GM12891 (cell line): ENCODE measurements at regions not wholly inside any gene's neighbourhood (a gene's known extent, or its start where the extent isn't known, plus 50 kb on each side); places are given as distances from the start of the nearest gene placed in this dataset.

Experiments
- DNase-seq: peaks from one replicate; pipeline ENCODE4 v3.0.0; 2011; ENCODE audit warnings: low spot score; ENCODE audit not compliant: insufficient read length
- FAIRE-seq: peaks from 2 replicates; lab custom pipeline; 2011; peaks lifted over from hg19 to GRCh38; lab: Jason Lieb, UNC
- PAX5 ChIP-seq: IDR thresholded peaks from 2 replicates; pipeline ENCODE4 v1.6.1; 2011; ENCODE audit warnings: low read length, moderate library complexity, mild to moderate bottlenecking; ENCODE audit not compliant: insufficient read depth, severe bottlenecking
- POLR2A ChIP-seq: IDR thresholded peaks from 2 replicates; pipeline ENCODE4 v1.6.1; 2011; ENCODE audit warnings: low read depth, low read length, control low read depth
- POLR2AphosphoS5 ChIP-seq: IDR thresholded peaks from 2 replicates; pipeline ENCODE4 v1.6.1; 2011; ENCODE audit warnings: low read depth, low read length, control low read depth
- POU2F2 ChIP-seq: IDR thresholded peaks from 2 replicates; pipeline ENCODE4 v1.6.1; 2011; ENCODE audit warnings: low read depth, mild to moderate bottlenecking, control low read depth, low read length, moderate library complexity
- SPI1 ChIP-seq: IDR thresholded peaks from 2 replicates; pipeline ENCODE4 v1.6.1; 2011; ENCODE audit warnings: low read depth, low read length, control low read depth
- TAF1 ChIP-seq: IDR thresholded peaks from 2 replicates; pipeline ENCODE4 v1.6.1; 2011; ENCODE audit warnings: low read depth, low read length, control low read depth

DNA sequence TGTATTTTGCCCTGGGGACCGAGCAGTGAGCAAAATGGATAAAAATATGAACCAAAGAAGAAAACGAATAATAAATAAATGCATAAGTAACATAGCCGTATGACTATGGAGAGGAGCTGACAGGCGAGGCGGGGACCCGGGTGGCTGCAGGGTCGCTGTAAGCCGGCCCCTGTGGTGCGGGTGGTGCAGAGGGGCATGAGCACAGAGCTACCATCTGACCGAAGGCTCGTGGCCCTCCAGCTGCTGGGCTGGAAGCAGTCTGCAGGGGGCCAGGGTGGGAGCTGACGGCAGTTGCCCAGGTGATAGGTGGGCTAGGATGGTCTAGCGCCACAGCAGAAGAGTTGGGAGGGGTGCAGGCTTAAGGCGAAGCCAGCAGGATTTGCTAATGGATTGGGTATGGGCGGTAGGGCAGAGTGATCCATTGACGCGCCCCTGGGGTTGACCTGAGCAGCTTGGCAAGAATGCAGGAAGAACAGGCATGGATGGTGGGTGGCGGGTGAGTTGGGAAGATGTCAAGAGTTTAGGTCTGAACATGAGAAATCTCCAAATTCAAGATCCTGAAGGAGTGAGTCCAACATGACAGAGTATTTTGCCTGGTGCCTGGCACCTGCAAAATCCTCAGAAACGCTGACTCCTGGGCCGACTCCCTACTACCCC lies 228.0 kb downstream of the FOXL1 start:
- FAIRE-seq = no peak

DNA sequence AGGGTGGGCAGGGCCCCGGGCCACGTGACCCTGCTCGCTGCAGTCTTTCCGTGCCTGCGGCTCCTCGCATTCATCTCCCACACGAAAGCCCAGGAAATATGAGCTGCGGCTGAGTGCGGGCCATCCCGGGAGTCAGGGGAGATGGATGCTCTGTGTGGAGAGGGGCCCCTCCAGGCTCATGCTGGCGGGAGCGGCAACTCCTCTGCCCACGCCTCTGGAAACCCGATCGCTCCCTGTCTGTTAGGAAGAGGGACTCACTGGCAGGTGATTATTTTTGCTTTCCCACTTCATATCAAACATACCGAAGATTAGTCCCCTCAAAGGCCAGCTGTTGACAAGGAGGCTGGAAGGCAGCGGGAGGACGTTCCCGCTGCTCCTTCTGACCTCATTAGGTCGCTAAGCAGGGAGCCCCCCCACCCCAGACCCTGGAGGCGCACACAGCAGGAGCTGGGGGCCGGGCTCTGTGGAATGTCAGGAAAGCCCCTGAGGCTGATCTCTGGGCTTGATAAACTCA lies 228.5 kb downstream of the FOXL1 start:
- TF ChIP-seq POU2F2 (no peak), POLR2A (no peak), POLR2AphosphoS5 (no peak), PAX5 (no peak)
- no peak for FAIRE-seq
- DNase-seq = no peak

More for the DNA sequence above, 228.0 kb downstream of the FOXL1 start:
- TF ChIP-seq SPI1 = no peak
- TF ChIP-seq TAF1 = no peak
- DNase-seq = no peak

DNA sequence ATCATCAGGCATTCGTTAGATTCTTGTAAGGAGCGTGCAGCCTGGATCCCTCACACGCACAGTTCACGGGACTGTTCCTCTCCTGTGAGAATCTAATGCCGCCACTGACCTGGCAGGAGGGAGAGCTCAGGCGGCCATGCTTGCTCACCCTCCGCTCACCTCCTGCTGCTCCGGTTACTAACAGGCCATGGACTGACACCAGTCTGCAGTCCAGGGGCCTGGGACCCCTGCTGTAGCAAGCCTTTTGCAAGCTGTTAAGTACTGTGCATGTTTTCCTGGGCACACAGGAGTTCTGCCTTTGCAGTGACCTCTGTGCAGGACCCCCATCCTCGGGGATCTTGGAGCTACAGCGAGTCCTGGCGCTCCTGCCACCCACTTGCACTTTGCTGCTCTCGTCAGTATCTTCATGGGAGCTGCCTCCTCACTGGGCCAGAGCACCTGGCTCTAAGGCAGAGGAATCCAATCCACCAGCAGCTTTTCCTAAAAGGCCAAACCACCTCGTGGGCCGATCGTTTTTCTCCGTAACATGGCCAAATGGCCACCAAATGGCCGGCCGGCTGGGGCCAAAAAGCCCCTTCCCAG lies 230.6 kb downstream of the FOXL1 start:
- FAIRE-seq = no peak
- TF ChIP-seq POLR2A (no peak), POLR2AphosphoS5 (no peak), POU2F2 (no peak), PAX5 (no peak), SPI1 (no peak), TAF1 (no peak)
- no peak for DNase-seq

DNA sequence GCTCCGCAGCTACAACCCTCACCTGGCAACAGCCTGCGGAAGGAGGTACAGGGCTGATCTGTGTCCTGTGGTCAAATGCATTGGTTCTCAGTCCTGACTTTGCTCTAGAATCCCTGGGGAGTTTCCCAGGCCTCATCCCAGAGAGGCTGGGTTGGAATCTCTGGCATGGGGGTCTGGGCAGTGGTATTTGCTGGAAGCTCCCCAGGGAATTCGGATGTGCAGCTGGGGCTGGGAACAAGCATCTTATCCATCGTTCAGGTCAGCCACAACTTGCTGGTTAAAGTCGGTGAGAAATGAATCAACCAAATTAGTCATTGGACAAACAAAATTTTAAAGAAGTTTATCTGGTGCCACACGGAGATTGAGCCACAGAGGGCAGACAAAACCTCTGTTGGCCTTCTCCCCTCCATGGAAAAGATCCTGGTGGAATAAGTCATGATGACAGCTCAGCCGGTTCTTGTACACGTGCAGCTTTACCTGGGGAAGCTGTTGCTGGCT lies 231.2 kb downstream of the FOXL1 start:
- no peak for TF ChIP-seq POLR2A
- no peak for TF ChIP-seq SPI1
- TF ChIP-seq PAX5 = no peak
- no peak for TF ChIP-seq POU2F2
- TF ChIP-seq TAF1 = no peak
- no peak for TF ChIP-seq POLR2AphosphoS5
- FAIRE-seq (no peak), DNase-seq (no peak)

DNA sequence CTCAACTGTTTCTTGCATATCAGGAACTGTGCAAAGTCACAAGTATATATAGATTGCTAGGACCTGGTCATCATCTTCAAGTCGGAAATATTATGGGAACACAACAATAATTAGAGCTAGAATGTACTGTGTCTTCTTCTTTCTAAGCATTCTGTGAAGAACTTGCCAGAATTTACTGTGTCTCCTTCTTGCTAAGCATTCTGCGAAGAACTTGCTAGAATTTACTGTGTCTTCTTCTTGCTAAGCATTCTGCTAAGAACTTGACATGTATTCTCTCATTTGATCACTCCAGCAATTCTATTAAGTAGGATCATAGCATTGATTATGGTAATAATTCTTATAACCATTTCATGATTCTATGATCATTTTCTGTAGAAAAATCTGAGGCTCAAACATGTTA lies 231.7 kb downstream of the FOXL1 start:
- TF ChIP-seq POLR2AphosphoS5 = no peak
- no peak for TF ChIP-seq SPI1
- TF ChIP-seq POLR2A = no peak
- no peak for TF ChIP-seq TAF1
- FAIRE-seq = no peak
- no peak for DNase-seq

DNA sequence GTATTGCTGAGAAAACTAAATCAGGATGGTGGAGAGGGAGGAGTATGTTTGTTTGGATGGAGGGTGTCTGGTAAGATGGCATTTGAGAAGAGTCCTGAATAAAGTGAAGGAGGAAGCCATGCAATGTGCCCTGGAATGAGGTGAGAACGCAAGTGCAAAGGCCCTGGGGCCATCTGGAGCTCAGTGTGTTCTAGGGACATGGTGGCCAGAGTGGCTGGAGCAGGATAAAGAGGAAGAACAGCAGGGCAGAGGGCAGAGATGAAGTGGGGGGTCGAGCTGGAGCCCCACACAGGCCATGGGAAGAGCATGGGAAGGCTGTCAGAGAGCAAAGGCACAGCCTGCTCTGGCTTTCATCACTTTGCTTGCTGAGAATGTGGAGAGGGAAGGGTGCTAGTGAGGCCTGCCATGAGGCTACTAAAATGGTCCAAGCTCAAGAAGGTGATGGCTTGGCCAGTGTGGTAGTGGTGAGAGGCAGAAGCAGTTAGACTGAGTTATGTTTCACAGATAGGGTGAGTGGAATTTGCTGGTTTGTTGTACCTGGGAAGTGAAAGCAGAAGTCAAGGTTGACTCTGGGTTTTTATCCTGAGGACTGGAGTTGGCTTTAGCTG lies 234.1 kb downstream of the FOXL1 start:
- no peak for DNase-seq
- no peak for FAIRE-seq
- TF ChIP-seq POU2F2 (no peak), POLR2AphosphoS5 (no peak), SPI1 (no peak), PAX5 (no peak), POLR2A (no peak), TAF1 (no peak)

DNA sequence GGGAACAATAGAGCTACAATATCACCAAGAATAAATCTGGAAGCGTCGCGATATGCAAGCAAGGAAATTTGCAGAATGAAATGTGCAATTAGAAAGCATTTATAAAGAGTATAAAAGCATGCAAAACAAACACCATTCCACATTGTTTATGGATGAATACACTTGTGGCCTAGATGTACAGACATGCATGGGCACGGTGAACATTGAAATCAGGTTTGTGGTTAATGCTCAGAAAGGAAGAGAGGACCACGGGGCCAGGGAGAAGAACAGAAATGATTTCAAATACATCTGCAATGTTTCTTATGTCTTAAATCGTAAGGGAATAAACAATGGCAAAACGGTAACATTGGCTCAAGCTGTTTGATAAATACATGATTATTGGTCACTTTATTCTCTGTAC lies 235.9 kb downstream of the FOXL1 start:
- DNase-seq = no peak
- no peak for TF ChIP-seq TAF1
- no peak for TF ChIP-seq PAX5
- no peak for TF ChIP-seq POLR2A
- no peak for TF ChIP-seq POU2F2
- no peak for FAIRE-seq

DNA sequence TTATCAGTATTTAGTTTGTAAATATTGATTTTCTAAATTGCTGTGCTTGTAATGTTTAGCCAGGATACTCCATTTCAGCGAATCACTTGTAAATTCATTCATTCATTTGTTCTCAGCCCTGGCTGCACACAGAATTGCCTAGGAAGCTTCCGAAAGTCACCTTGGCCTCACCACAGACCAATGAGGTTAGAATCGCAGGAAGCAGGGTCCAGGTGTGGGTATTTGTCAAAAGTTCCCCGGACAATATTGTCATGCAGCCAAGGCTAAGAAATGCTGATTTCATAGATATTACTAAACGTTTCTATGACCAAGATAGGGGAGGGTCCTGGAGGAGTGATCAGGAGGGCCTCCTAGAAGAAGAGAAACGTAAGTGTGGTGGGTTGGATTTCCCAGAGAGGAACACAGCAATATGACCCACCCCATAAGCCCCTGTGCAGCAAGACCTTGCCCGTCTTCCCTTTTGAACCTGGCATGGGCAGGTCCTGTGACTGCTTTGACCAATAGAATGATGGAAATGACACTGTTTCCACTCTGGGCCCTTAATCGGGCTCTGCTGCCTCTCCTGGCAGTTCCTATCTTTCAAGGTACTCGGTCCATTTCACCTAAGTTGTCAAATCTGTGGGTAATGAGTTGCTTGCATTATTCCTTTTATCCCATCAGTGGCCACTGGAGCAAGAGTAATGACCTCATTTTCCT lies 238.7 kb downstream of the FOXL1 start:
- no peak for DNase-seq
- no peak for FAIRE-seq
- TF ChIP-seq POLR2AphosphoS5 (no peak), TAF1 (no peak), POU2F2 (no peak), PAX5 (no peak), POLR2A (no peak)
